SK-N-SH (cell line): ENCODE measurements at regions not wholly inside any gene's neighbourhood (a gene's known extent, or its start where the extent isn't known, plus 50 kb on each side); places are given as distances from the start of the nearest gene placed in this dataset.

Source experiments
- CTCF ChIA-PET: fragments of 300-600, 350-600 bp; formaldehyde crosslinking; extraction: SDS; loops from one replicate; lab custom pipeline; 2021; lab: Yijun Ruan, JAX
- POLR2A ChIA-PET: fragments of 350-600 bp; sonication (Branson Sonifier 250); formaldehyde crosslinking; extraction: SDS; loops from one replicate; lab custom pipeline; 2020; ENCODE audit warnings: antibody characterized with exemption, inconsistent platforms; lab: Yijun Ruan, JAX
- DNase-seq: peaks from one replicate; pipeline ENCODE4 v3.0.0; 2012
- H2AFZ ChIP-seq: fragments of 200-600 bp; sonication (generic); 2 replicates; pipeline ENCODE4 v1.8.1; 2016; ENCODE audit warnings: antibody characterized with exemption, mild to moderate bottlenecking, low read depth
- H3F3A ChIP-seq: fragments of 200-600 bp; sonication (generic); replicated peaks from 2 replicates; pipeline ENCODE3; 2016; ENCODE audit warnings: antibody characterized with exemption, mild to moderate bottlenecking; ENCODE audit not compliant: insufficient read depth
- H3K27ac ChIP-seq, 2 experiments: fragments of 200-500 bp in 1 of 2; fragments of 200-600 bp in 1 of 2; sonication (Bioruptor generic) in 1 of 2; sonication (generic), shearing (Covaris generic) in 1 of 2; 2 replicates each; pipeline versions ENCODE4 v1.5.1 to v1.6.1; 2014 to 2016; ENCODE audit warnings: low read depth in 2 of 2, inconsistent platforms in 1 of 2, low read length in 1 of 2, mild to moderate bottlenecking in 1 of 2, mixed read lengths in 1 of 2
- H3K27me3 ChIP-seq: fragments of 200-600 bp; sonication (generic), shearing (Covaris generic); 2 replicates; pipeline ENCODE4 v1.6.1; 2016; ENCODE audit warnings: mixed run types; ENCODE audit not compliant: insufficient read depth
- H3K36me3 ChIP-seq, 2 experiments: fragments of 200-500 bp in 1 of 2; fragments of 200-600 bp in 1 of 2; sonication (Bioruptor generic) in 1 of 2; sonication (generic) in 1 of 2; replicated peaks in 1 of 2; 2 replicates each; pipeline versions ENCODE3 to v1.5.1; 2014 to 2016; ENCODE audit warnings: low read length in 1 of 2, mild to moderate bottlenecking in 1 of 2; ENCODE audit not compliant: insufficient read depth in 2 of 2, control insufficient read depth in 1 of 2
- H3K4me1 ChIP-seq, 2 experiments: fragments of 200-500 bp in 1 of 2; fragments of 200-600 bp in 1 of 2; sonication (Bioruptor generic) in 1 of 2; sonication (generic), shearing (Covaris generic) in 1 of 2; 2 replicates each; pipeline versions ENCODE4 v1.5.1 to v1.6.1; 2014 to 2016; ENCODE audit warnings: low read depth in 1 of 2, low read length in 1 of 2, mixed run types in 1 of 2; ENCODE audit not compliant: insufficient read depth in 2 of 2, control insufficient read depth in 1 of 2
- H3K4me2 ChIP-seq: fragments of 200-600 bp; sonication (generic), shearing (Covaris generic); 2 replicates; pipeline ENCODE4 v1.6.1; 2017; ENCODE audit warnings: mixed run types
- H3K4me3 ChIP-seq, 2 experiments: fragments of 200-500 bp in 1 of 2; fragments of 200-600 bp in 1 of 2; sonication (Bioruptor generic) in 1 of 2; sonication (generic), shearing (Covaris generic) in 1 of 2; 2 replicates each; pipeline versions ENCODE4 v1.5.1 to v1.8.1; 2014 to 2016; ENCODE audit warnings: low read depth in 2 of 2, inconsistent platforms in 1 of 2, low read length in 1 of 2, mild to moderate bottlenecking in 1 of 2, mixed read lengths in 1 of 2, moderate library complexity in 1 of 2
- H3K79me2 ChIP-seq: fragments of 200-600 bp; sonication (generic); 2 replicates; pipeline ENCODE4 v1.8.1; 2017; ENCODE audit warnings: mild to moderate bottlenecking; ENCODE audit not compliant: insufficient read depth
- H3K9ac ChIP-seq: fragments of 200-600 bp; sonication (generic); 2 replicates; pipeline ENCODE4 v1.6.1; 2017; ENCODE audit warnings: mixed run types
- H3K9me2 ChIP-seq: fragments of 200-600 bp; sonication (generic); 2 replicates; pipeline ENCODE4 v1.6.1; 2017; ENCODE audit warnings: mixed run types
- H3K9me3 ChIP-seq: fragments of 200-600 bp; sonication (generic); 2 replicates; pipeline ENCODE4 v1.6.1; 2017; ENCODE audit warnings: mixed run types, mild to moderate bottlenecking, moderate library complexity
- H4K20me1 ChIP-seq: fragments of 200-600 bp; sonication (generic); 2 replicates; pipeline ENCODE4 v1.6.1; 2017; ENCODE audit warnings: mild to moderate bottlenecking, mixed run types; ENCODE audit not compliant: insufficient read depth
- CHD2 ChIP-seq: fragments of 150-350 bp; IDR thresholded peaks from 2 replicates; pipeline ENCODE4 v1.6.1; 2018; ENCODE audit warnings: low read length; ENCODE audit not compliant: partially characterized antibody
- ELF1 ChIP-seq: IDR thresholded peaks from 2 replicates; pipeline ENCODE4 v1.4.0; 2012
- EZH2phosphoT487 ChIP-seq: fragments of 200-600 bp; sonication (generic); IDR thresholded peaks from 2 replicates; pipeline ENCODE4 v1.6.1; 2017; ENCODE audit warnings: low read depth, mixed run types, mild to moderate bottlenecking, antibody characterized with exemption, moderate library complexity, borderline replicate concordance
- FOSL2 ChIP-seq: IDR thresholded peaks from 2 replicates; pipeline ENCODE4 v1.4.0; 2012; ENCODE audit warnings: low read depth, mild to moderate bottlenecking, moderate library complexity, borderline replicate concordance
- FOXJ3 ChIP-seq: sonication (generic); formaldehyde crosslinking; IDR thresholded peaks from 2 replicates; pipeline ENCODE4 v1.5.1; 2020; ENCODE audit warnings: mild to moderate bottlenecking, missing genetic modification reagents
- GATA2 ChIP-seq: sonication (generic); formaldehyde crosslinking; IDR thresholded peaks from 2 replicates; pipeline ENCODE4 v1.5.0; 2020; ENCODE audit warnings: mild to moderate bottlenecking, missing genetic modification reagents
- IRF3 ChIP-seq: fragments of 150-350 bp; IDR thresholded peaks from 2 replicates; pipeline ENCODE4 v1.6.1; 2016; ENCODE audit warnings: mild to moderate bottlenecking, low read depth, low read length
- JUND ChIP-seq: IDR thresholded peaks from 2 replicates; pipeline ENCODE4 v1.4.0; 2012
- MAX ChIP-seq: IDR thresholded peaks from 2 replicates; pipeline ENCODE4 v1.4.0; 2012; ENCODE audit warnings: low read depth
- NFIC ChIP-seq: IDR thresholded peaks from 2 replicates; pipeline ENCODE4 v1.4.0; 2012; ENCODE audit warnings: borderline replicate concordance
- NRF1 ChIP-seq: IDR thresholded peaks from 2 replicates; pipeline ENCODE4 v1.6.1; 2012; ENCODE audit warnings: low read depth, mild to moderate bottlenecking, low read length
- PBX3 ChIP-seq: IDR thresholded peaks from 2 replicates; pipeline ENCODE4; 2012
- RAD21 ChIP-seq: IDR thresholded peaks from 2 replicates; pipeline ENCODE4 v1.6.1; 2012; ENCODE audit warnings: mild to moderate bottlenecking, low read length
- REST ChIP-seq: IDR thresholded peaks from 2 replicates; pipeline ENCODE4 v1.6.1; 2012; ENCODE audit warnings: mild to moderate bottlenecking, low read depth, low read length, moderate library complexity
- RFX5 ChIP-seq: IDR thresholded peaks from 2 replicates; pipeline ENCODE4 v1.6.1; 2012; ENCODE audit warnings: mild to moderate bottlenecking, improper control_type of control experiment, low read length
- RXRA ChIP-seq: IDR thresholded peaks from 2 replicates; pipeline ENCODE4 v1.4.0; 2012; ENCODE audit warnings: low read depth, mild to moderate bottlenecking, borderline replicate concordance
- SIN3A ChIP-seq: IDR thresholded peaks from 2 replicates; pipeline ENCODE4 v1.6.1; 2012; ENCODE audit warnings: low read depth, mild to moderate bottlenecking, low read length, moderate library complexity, borderline replicate concordance
- TAF1 ChIP-seq: IDR thresholded peaks from 2 replicates; pipeline ENCODE4 v1.6.1; 2012; ENCODE audit warnings: low read depth, mild to moderate bottlenecking, low read length, moderate library complexity, borderline replicate concordance
- TEAD4 ChIP-seq: IDR thresholded peaks from 2 replicates; pipeline ENCODE4 v1.4.0; 2012; ENCODE audit warnings: mild to moderate bottlenecking, borderline replicate concordance; ENCODE audit not compliant: insufficient read depth
- USF1 ChIP-seq: IDR thresholded peaks from 2 replicates; pipeline ENCODE4 v1.4.0; 2012; ENCODE audit warnings: low read depth, borderline replicate concordance
- WGBS: methylation state at CpG from one replicate; pipeline ENCODE4 v1.1.6; 2017; ENCODE audit warnings: low lambda C conversion rate; 5-methylcytosine and 5-hydroxymethylcytosine counted together

GRCh38 chr6:21420146-21420878, 173.2 kb upstream of the SOX4 start:
- Histone ChIP-seq H3F3A (no peaks in the 10 kb centered on the region), H2AFZ (no peak overlapping the region), H3K4me3 (no peak overlapping the region), H4K20me1 (no peaks in the 10 kb centered on the region), H3K9me3 (no peaks in the 10 kb centered on the region), H3K9ac (no peak overlapping the region), H3K9me2 (no peaks in the 10 kb centered on the region), H3K27me3 (no peaks in the 10 kb centered on the region; the same call in 1 of the 2 replicates), H3K27ac (no peak overlapping the region), H3K4me2 (no peak overlapping the region), H3K4me1 (peaks cover 0 to 2% of the 10 kb centered on the region in 2 experiments; a peak in 2 of 4 replicates), H3K79me2 (no peaks in the 10 kb centered on the region), H3K36me3 (no peaks in the 10 kb centered on the region)
- ChIA-PET CTCF (no interaction called here), POLR2A (no interaction called here)
- WGBS: 51% methylated on average over 3 of the region's 3 CpGs
- DNase-seq: no peak
- TF ChIP-seq USF1: no peak
- TF ChIP-seq RAD21: no peak
- TF ChIP-seq FOXJ3 (CRISPR knock-in tag): no peak
- no peak for TF ChIP-seq RFX5
- no peak for TF ChIP-seq RXRA
- TF ChIP-seq IRF3: no peak
- TF ChIP-seq EZH2phosphoT487: no peak

- no peak for DNase-seq
- Histone ChIP-seq H3K4me1 (peaks cover 0 to 2% of the 10 kb centered on the region in 2 experiments; a peak in 2 of 4 replicates), H3K9me2 (no peaks in the 10 kb centered on the region), H3K27ac (no peak overlapping the region), H3K36me3 (no peaks in the 10 kb centered on the region), H3K9me3 (no peaks in the 10 kb centered on the region), H3K4me2 (no peak overlapping the region), H3K4me3 (no peak overlapping the region), H2AFZ (no peak overlapping the region), H3K9ac (no peak overlapping the region), H3F3A (no peaks in the 10 kb centered on the region), H3K79me2 (no peaks in the 10 kb centered on the region), H4K20me1 (no peaks in the 10 kb centered on the region), H3K27me3 (no peaks in the 10 kb centered on the region; the same call in 1 of the 2 replicates)
- ChIA-PET POLR2A (no interaction called here), CTCF (no interaction called here)
- WGBS: 80% methylated on average over 6 of the region's 6 CpGs
- TF ChIP-seq CHD2 (no peak), NRF1 (no peak), TEAD4 (no peak), MAX (no peak), REST (no peak), GATA2 (no peak), TAF1 (no peak), IRF3 (no peak), ELF1 (no peak), JUND (no peak), NFIC (no peak), SIN3A (no peak), RAD21 (no peak), FOSL2 (no peak), PBX3 (no peak)
These were observed 172.6 kb upstream of the SOX4 start for GRCh38 chr6:21420926-21421325.
